ENCODE measurements at regions not wholly inside any gene's neighbourhood (a gene's known extent, or its start where the extent isn't known, plus 50 kb on each side); places are given as distances from the start of the nearest gene placed in this dataset.

DNA sequence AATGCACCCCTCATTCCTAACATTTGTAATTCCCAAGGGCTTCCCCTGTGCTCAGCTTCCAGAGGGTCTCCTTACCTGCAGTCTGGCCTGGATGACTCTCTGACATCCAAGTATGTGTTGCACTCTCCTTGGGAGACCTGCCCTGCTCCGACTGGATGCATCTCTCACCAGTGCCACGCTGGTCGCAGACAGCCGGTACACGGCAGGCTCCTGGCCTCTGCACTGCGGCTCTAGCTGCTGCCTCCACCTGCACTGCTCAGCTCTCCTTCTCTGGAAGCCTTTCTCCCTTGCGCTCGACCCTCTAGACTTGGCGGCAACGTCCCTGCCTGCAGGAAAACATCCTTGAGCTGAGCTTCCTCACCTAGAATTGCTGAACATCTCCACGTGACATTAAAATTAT, 685.9 kb downstream of the BRD1 start:
- Histone ChIP-seq H3K27me3 (peaks cover 0 to 23% (median 0%) of the 10 kb centered on the region in 3 donors), H3K36me3 (no peaks in the 10 kb centered on the region), H3K4me1 (no peaks in the 10 kb centered on the region), H3K4me3 (no peak overlapping the region), H3K27ac (no peak overlapping the region), H3K9me3 (no peaks in the 10 kb centered on the region)
- intact Hi-C loops (cut with DNase I): no loop called here
- TF ChIP-seq EP300 (IDR thresholded peaks at IDR 0.05) (no peak), POLR2A (IDR thresholded peaks at IDR 0.05) (no peak), POLR2AphosphoS5 (IDR thresholded peaks at IDR 0.05) (no peak)
- TF ChIP-seq, protein P1, sequence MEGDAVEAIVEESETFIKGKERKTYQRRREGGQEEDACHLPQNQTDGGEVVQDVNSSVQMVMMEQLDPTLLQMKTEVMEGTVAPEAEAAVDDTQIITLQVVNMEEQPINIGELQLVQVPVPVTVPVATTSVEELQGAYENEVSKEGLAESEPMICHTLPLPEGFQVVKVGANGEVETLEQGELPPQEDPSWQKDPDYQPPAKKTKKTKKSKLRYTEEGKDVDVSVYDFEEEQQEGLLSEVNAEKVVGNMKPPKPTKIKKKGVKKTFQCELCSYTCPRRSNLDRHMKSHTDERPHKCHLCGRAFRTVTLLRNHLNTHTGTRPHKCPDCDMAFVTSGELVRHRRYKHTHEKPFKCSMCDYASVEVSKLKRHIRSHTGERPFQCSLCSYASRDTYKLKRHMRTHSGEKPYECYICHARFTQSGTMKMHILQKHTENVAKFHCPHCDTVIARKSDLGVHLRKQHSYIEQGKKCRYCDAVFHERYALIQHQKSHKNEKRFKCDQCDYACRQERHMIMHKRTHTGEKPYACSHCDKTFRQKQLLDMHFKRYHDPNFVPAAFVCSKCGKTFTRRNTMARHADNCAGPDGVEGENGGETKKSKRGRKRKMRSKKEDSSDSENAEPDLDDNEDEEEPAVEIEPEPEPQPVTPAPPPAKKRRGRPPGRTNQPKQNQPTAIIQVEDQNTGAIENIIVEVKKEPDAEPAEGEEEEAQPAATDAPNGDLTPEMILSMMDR (IDR thresholded peaks at IDR 0.05): no peak
- 81 to 82% methylated on average over 11 of the region's 11 CpGs for WGBS, 2 donors
- DNase-seq: no peak

DNA sequence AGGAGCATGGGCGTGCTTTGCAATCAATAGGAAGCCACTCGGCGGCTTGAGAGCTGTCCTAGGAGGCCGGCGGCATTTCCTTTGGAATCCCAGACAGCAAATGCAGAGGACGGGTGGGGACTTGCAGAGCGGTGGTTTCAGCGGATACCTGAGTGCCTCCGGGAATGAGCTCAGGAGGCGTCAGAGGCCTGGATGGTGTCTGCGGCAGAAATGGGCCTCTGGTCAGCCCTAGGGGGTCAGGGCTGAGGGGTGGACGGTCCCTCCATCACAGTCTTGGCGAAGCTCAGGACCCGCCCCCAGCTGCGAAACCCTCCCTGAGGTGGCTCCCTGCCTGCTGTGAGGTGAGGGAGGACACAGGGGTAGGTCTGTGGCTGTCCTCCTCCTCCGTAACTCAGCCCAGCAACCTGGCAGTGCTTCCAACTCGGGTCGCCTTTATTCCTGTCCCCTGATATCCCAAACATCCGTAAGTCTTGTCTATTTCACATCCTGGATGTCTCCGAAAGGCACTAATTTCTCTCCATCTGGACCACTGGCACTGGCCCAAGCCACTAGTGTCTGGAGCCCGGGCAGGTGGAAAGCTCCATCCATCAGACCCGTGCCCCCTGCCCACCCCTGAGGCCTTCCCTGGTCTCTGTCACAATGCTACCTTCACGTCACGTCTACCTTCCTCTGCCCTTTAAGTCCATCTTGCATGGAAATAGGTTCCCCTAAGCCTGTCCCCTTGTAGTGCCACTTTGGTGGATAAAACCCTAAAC, 686.6 kb downstream of the BRD1 start:
- no peak for DNase-seq
- H3K27ac ChIP-seq: no peak overlapping the region
- TF ChIP-seq POLR2A (IDR thresholded peaks at IDR 0.05) (no peak), EP300 (IDR thresholded peaks at IDR 0.05) (no peak), POLR2AphosphoS5 (IDR thresholded peaks at IDR 0.05) (no peak)
- TF ChIP-seq, protein P1 (IDR thresholded peaks at IDR 0.05): no peak
- peaks cover 0 to 24% (median 0%) of the 10 kb centered on the region in 3 donors for H3K27me3 ChIP-seq
- no peaks in the 10 kb centered on the region for H3K4me1 ChIP-seq
- intact Hi-C loops (cut with DNase I): no loop called here
- H3K4me3 ChIP-seq: no peak overlapping the region
- no peaks in the 10 kb centered on the region for H3K9me3 ChIP-seq
- 66 to 70% methylated on average over 24 of the region's 24 CpGs for WGBS, 2 donors
- no peaks in the 10 kb centered on the region for H3K36me3 ChIP-seq

DNA sequence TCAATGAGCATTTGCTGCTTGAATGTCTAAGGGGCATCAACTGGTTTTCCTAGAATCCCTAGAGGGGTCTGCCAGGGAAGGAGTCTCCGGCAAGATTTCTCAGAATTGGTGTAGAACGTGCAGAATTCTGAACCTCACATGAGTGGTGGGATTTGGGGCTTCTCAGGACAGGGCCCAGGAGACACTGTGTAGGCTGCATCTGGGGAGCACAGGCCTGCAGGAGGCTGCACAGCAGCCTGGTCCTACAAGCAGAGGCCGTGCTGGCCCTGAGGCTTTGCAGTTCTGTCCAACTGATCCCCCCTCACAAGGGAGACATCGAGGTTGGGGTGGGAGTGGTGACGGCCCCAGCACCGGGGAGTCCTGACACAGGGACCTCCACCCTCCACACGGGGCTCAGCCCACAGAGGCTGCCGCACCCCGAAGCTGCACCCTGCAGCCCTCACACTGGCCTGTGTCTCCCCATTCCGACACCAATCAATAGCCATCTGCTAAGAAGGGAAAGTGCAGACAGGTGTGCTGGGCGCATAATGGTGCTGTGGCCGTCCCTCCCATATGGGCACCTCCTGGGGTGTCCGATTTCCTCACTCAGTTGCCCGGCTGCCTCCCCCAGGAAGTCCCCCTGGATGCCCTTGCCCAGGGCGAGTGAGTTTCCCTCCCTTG, 688.1 kb downstream of the BRD1 start:
- intact Hi-C loops (cut with DNase I): no loop called here
- Histone ChIP-seq H3K4me3 (no peak overlapping the region), H3K36me3 (no peaks in the 10 kb centered on the region), H3K27ac (no peak overlapping the region), H3K9me3 (no peaks in the 10 kb centered on the region), H3K4me1 (no peaks in the 10 kb centered on the region), H3K27me3 (peaks cover 0 to 33% (median 0%) of the 10 kb centered on the region in 3 donors)
- 80 to 81% methylated on average over 15 of the region's 15 CpGs for WGBS, 2 donors
- DNase-seq: no peak
- TF ChIP-seq POLR2A (IDR thresholded peaks at IDR 0.05): no peak
- no peak for TF ChIP-seq EP300 (IDR thresholded peaks at IDR 0.05)
- TF ChIP-seq, protein P1 (IDR thresholded peaks at IDR 0.05): no peak
- no peak for TF ChIP-seq POLR2AphosphoS5 (IDR thresholded peaks at IDR 0.05)

DNA sequence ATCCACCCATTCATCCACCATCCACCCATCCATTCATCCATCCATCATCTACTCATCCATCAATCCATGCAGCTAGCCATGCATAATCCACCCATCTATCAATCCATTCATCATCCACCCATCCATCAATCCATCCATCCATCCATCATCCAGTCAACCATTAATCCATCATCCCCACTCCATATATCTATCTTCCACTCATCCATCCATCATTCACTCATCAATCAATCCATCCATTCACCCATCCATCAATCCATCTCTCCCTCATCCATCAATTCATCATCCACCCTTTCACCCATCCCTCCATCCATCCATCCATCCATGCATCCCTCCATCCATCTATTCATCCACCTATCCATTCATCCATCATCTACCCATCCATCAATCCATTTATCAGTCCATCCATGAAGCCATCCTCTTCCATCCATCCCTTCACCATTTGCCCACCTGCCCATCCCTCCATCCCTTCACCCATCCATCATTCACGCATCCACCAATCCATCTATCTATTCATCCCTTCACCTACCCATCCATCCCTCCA, 689.4 kb downstream of the BRD1 start:
- 94 to 97% methylated on average over 1 of the region's 1 CpG for WGBS, 2 donors
- Histone ChIP-seq H3K27ac (no peak overlapping the region), H3K4me3 (no peak overlapping the region), H3K36me3 (no peaks in the 10 kb centered on the region), H3K4me1 (no peaks in the 10 kb centered on the region), H3K9me3 (no peaks in the 10 kb centered on the region), H3K27me3 (peaks cover 0 to 43% (median 0%) of the 10 kb centered on the region in 3 donors)
- intact Hi-C loops (cut with DNase I): no loop called here
- TF ChIP-seq POLR2A (IDR thresholded peaks at IDR 0.05): no peak
- TF ChIP-seq, protein P1 (IDR thresholded peaks at IDR 0.05): no peak
- no peak for TF ChIP-seq POLR2AphosphoS5 (IDR thresholded peaks at IDR 0.05)
- no peak for TF ChIP-seq EP300 (IDR thresholded peaks at IDR 0.05)
- no peak for DNase-seq
